ENCODE measurements at regions not wholly inside any gene's neighbourhood (a gene's known extent, or its start where the extent isn't known, plus 50 kb on each side); places are given as distances from the start of the nearest gene placed in this dataset.

DNA sequence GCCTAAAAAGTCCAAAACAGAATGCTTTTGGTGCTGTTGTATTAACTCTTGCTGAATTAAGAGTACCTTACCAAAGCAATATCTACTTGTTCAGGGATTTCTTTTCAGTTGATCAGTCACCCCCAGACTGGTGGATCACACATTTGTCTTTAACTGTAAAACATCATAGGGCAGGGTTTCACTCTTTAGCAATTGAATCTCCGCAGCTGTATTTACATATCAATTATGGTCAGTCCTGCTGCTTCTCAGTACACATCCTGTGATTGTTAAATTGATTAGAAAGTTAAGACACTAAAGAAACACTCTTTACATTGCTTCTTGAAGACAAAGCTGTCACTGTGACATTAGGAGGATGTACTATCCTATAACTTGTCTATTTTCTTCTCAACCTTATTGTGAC, 277.1 kb upstream of the ADGRL3 start (continued):
- TF ChIP-seq, protein P1, sequence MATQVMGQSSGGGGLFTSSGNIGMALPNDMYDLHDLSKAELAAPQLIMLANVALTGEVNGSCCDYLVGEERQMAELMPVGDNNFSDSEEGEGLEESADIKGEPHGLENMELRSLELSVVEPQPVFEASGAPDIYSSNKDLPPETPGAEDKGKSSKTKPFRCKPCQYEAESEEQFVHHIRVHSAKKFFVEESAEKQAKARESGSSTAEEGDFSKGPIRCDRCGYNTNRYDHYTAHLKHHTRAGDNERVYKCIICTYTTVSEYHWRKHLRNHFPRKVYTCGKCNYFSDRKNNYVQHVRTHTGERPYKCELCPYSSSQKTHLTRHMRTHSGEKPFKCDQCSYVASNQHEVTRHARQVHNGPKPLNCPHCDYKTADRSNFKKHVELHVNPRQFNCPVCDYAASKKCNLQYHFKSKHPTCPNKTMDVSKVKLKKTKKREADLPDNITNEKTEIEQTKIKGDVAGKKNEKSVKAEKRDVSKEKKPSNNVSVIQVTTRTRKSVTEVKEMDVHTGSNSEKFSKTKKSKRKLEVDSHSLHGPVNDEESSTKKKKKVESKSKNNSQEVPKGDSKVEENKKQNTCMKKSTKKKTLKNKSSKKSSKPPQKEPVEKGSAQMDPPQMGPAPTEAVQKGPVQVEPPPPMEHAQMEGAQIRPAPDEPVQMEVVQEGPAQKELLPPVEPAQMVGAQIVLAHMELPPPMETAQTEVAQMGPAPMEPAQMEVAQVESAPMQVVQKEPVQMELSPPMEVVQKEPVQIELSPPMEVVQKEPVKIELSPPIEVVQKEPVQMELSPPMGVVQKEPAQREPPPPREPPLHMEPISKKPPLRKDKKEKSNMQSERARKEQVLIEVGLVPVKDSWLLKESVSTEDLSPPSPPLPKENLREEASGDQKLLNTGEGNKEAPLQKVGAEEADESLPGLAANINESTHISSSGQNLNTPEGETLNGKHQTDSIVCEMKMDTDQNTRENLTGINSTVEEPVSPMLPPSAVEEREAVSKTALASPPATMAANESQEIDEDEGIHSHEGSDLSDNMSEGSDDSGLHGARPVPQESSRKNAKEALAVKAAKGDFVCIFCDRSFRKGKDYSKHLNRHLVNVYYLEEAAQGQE (IDR thresholded peaks at IDR 0.05; ENCODE audit: low read depth, low read length) = no peak
- TF ChIP-seq SMARCA5 (IDR thresholded peaks at IDR 0.05) (no peak), CEBPB (IDR thresholded peaks at IDR 0.05; ENCODE audit: borderline replicate concordance in 1 of 2, low read depth in 2 of 2, low read length in 2 of 2) (no peak), CREM (IDR thresholded peaks at IDR 0.05; ENCODE audit: low read depth) (no peak)

DNA sequence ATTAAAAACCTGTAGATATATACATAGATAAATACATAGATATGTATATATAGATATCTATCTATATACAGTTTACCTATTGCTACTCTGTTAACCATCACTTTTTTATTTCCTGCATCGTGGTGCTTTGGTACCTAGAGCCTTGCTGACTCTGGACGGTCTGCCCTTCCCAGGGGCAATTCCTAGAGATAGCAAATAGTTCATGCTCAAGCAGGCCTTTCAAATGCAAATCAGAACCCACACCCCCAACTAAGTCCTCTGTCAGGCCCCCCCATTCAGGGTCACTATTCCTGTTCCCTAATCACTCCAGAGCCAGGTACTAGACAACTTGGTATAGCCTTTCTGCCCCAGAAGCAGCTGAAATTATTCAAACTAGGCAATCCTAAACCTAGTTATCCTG, 273.5 kb upstream of the ADGRL3 start:
- no peaks in the 10 kb centered on the region for H3K4me1 ChIP-seq (ENCODE audit: control insufficient read depth, insufficient read depth, low read length)
- H2AFZ ChIP-seq (ENCODE audit: control insufficient read depth, low read depth, low read length) = no peak overlapping the region
- H3K36me3 ChIP-seq (ENCODE audit: control insufficient read depth in 2 of 2, insufficient read depth in 2 of 2, low read length in 1 of 2) = no peaks in the 10 kb centered on the region
- ChIA-PET POLR2A (no interaction called here), SMC1A (ENCODE audit: uncharacterized antibody, unreplicated experiment) (no interaction called here), RAD21 (ENCODE audit: unreplicated experiment) (no interaction called here), CTCF (no interaction called here)
- no peak for FAIRE-seq
- no TSS peak for BruUV-seq (replicated peaks)
- no peaks in the 10 kb centered on the region for H3K27me3 ChIP-seq (replicated peaks in 1 of 2; ENCODE audit: control insufficient read depth in 2 of 2, insufficient read depth in 2 of 2, low read length in 1 of 2)
- H3K79me2 ChIP-seq (ENCODE audit: control insufficient read depth, insufficient read depth, low read length) = no peaks in the 10 kb centered on the region
- no peak overlapping the region for H3K27ac ChIP-seq (ENCODE audit: control insufficient read depth, insufficient read depth)
- in situ Hi-C loops (cut with MboI) = no loop called here
- ATAC-seq = no peak
- H4K20me1 ChIP-seq (ENCODE audit: control insufficient read depth, insufficient read depth) = no peaks in the 10 kb centered on the region
- intact Hi-C loops (cut with micrococcal nuclease; ENCODE audit: unreplicated experiment) = no loop called here
- DNase-seq (ENCODE audit: low read depth, low spot score) = no peak
- H3K4me3 ChIP-seq = no peak overlapping the region
- no peak overlapping the region for H3K9ac ChIP-seq (ENCODE audit: control insufficient read depth, insufficient read depth, low read length)
- no peaks in the 10 kb centered on the region for H3K9me3 ChIP-seq (replicated peaks; ENCODE audit: control insufficient read depth, insufficient read depth, low read length)
- no peak overlapping the region for H3K4me2 ChIP-seq (ENCODE audit: control insufficient read depth, insufficient read depth)
- 11% methylated on average over 2 of the region's 2 CpGs for WGBS (ENCODE audit: insufficient coverage, insufficient replicate concordance, low lambda C conversion rate, missing lambda C conversion rate)
- TF ChIP-seq NR2F1 (conservative IDR thresholded peaks at IDR 0.05) (no peak), SIN3A (IDR thresholded peaks at IDR 0.05; ENCODE audit: low read depth, low read length) (no peak), ZSCAN29 (IDR thresholded peaks at IDR 0.05) (no peak), HDAC6 (IDR thresholded peaks at IDR 0.05; ENCODE audit: unreplicated experiment) (no peak), MEF2B (IDR thresholded peaks at IDR 0.05; ENCODE audit: partially characterized antibody, poor library complexity, severe bottlenecking) (no peak), SMC3 (IDR thresholded peaks at IDR 0.05; ENCODE audit: borderline replicate concordance, low read length) (no peak), RFX5 (IDR thresholded peaks at IDR 0.05; ENCODE audit: low read depth, low read length) (no peak), GATAD2B (conservative IDR thresholded peaks at IDR 0.05; ENCODE audit: low read depth) (no peak), RAD51 (IDR thresholded peaks at IDR 0.05) (no peak), KDM1A (IDR thresholded peaks at IDR 0.05; ENCODE audit: borderline replicate concordance) (no peak), IKZF1 (conservative IDR thresholded peaks at IDR 0.05) (no peak), NR2C2 (IDR thresholded peaks at IDR 0.05; ENCODE audit: borderline replicate concordance, control insufficient read depth, insufficient read length, low read depth) (no peak), PML (IDR thresholded peaks at IDR 0.05; ENCODE audit: low read length) (no peak)
- TF ChIP-seq, protein P2, sequence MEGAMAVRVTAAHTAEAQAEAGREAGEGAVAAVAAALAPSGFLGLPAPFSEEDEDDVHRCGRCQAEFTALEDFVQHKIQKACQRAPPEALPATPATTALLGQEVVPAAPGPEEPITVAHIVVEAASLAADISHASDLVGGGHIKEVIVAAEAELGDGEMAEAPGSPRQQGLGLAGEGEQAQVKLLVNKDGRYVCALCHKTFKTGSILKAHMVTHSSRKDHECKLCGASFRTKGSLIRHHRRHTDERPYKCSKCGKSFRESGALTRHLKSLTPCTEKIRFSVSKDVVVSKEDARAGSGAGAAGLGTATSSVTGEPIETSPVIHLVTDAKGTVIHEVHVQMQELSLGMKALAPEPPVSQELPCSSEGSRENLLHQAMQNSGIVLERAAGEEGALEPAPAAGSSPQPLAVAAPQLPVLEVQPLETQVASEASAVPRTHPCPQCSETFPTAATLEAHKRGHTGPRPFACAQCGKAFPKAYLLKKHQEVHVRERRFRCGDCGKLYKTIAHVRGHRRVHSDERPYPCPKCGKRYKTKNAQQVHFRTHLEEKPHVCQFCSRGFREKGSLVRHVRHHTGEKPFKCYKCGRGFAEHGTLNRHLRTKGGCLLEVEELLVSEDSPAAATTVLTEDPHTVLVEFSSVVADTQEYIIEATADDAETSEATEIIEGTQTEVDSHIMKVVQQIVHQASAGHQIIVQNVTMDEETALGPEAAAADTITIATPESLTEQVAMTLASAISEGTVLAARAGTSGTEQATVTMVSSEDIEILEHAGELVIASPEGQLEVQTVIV (IDR thresholded peaks at IDR 0.05; ENCODE audit: borderline replicate concordance, partially characterized antibody) = no peak
- TF ChIP-seq, protein P3, sequence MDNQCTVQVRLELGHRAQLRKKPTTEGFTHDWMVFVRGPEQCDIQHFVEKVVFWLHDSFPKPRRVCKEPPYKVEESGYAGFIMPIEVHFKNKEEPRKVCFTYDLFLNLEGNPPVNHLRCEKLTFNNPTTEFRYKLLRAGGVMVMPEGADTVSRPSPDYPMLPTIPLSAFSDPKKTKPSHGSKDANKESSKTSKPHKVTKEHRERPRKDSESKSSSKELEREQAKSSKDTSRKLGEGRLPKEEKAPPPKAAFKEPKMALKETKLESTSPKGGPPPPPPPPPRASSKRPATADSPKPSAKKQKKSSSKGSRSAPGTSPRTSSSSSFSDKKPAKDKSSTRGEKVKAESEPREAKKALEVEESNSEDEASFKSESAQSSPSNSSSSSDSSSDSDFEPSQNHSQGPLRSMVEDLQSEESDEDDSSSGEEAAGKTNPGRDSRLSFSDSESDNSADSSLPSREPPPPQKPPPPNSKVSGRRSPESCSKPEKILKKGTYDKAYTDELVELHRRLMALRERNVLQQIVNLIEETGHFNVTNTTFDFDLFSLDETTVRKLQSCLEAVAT (IDR thresholded peaks at IDR 0.05) = no peak

Data from GM12878 (cell line).